Progenitor cell of endocrine pancreas (in vitro differentiated cells): ENCODE measurements at regions not wholly inside any gene's neighbourhood (a gene's known extent, or its start where the extent isn't known, plus 50 kb on each side); places are given as distances from the start of the nearest gene placed in this dataset.
A peak's percentile ranks its signal among the peaks of the same experiment; 100 is the strongest.

Source experiments
- DNase-seq: peaks from one replicate; pipeline ENCODE4 v3.0.0; 2021; ENCODE audit warnings: low spot score; ENCODE audit not compliant: unreplicated experiment
- H3K27ac Mint-ChIP-seq: 2 replicates; pipeline ENCODE4 v1.8.0; 2021; ENCODE audit warnings: mild to moderate bottlenecking, moderate library complexity, mixed read lengths
- H3K27me3 Mint-ChIP-seq: 2 replicates; pipeline ENCODE4 v1.8.0; 2021; ENCODE audit warnings: mixed read lengths
- H3K36me3 Mint-ChIP-seq: 2 replicates; pipeline ENCODE4 v1.8.0; 2022; ENCODE audit warnings: mixed read lengths; ENCODE audit not compliant: insufficient read depth
- H3K4me1 Mint-ChIP-seq: 2 replicates; pipeline ENCODE4 v1.8.0; 2021; ENCODE audit warnings: low read depth, mixed read lengths
- H3K4me3 Mint-ChIP-seq: 2 replicates; pipeline ENCODE4 v1.8.0; 2021; ENCODE audit warnings: low read depth, mild to moderate bottlenecking, moderate library complexity, mixed read lengths
- H3K9me3 Mint-ChIP-seq: 2 replicates; pipeline ENCODE4 v1.8.0; 2021; ENCODE audit warnings: low read depth, mixed read lengths
- TF ChIP-seq, protein P1 (sequence below): fragments of 200-600 bp; sonication (generic); IDR thresholded peaks from one replicate; pipeline ENCODE4 v1.5.0; 2021; ENCODE audit warnings: antibody characterized with exemption, mild to moderate bottlenecking; ENCODE audit not compliant: unreplicated experiment

- H3K9me3 Mint-ChIP-seq: peaks cover 3% of the 10 kb centered on the region
- H3K4me1 Mint-ChIP-seq: no peaks in the 10 kb centered on the region
- no peak overlapping the region for H3K4me3 Mint-ChIP-seq
- H3K36me3 Mint-ChIP-seq: no peaks in the 10 kb centered on the region
- peaks cover 3% of the 10 kb centered on the region for H3K27me3 Mint-ChIP-seq
- TF ChIP-seq, protein P1, sequence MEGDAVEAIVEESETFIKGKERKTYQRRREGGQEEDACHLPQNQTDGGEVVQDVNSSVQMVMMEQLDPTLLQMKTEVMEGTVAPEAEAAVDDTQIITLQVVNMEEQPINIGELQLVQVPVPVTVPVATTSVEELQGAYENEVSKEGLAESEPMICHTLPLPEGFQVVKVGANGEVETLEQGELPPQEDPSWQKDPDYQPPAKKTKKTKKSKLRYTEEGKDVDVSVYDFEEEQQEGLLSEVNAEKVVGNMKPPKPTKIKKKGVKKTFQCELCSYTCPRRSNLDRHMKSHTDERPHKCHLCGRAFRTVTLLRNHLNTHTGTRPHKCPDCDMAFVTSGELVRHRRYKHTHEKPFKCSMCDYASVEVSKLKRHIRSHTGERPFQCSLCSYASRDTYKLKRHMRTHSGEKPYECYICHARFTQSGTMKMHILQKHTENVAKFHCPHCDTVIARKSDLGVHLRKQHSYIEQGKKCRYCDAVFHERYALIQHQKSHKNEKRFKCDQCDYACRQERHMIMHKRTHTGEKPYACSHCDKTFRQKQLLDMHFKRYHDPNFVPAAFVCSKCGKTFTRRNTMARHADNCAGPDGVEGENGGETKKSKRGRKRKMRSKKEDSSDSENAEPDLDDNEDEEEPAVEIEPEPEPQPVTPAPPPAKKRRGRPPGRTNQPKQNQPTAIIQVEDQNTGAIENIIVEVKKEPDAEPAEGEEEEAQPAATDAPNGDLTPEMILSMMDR: no peak
- no peak overlapping the region for H3K27ac Mint-ChIP-seq
- DNase-seq: no peak
These were observed 202.9 kb downstream of the NXNL2 start for GRCh38 chr9:88737876-88738275.

GRCh38 chr9:88738709-88739108, 203.7 kb downstream of the NXNL2 start:
- H3K27me3 Mint-ChIP-seq: peaks cover 6% of the 10 kb centered on the region
- no peak for DNase-seq
- no peak overlapping the region for H3K27ac Mint-ChIP-seq
- H3K36me3 Mint-ChIP-seq: no peaks in the 10 kb centered on the region
- H3K9me3 Mint-ChIP-seq: peaks cover 3% of the 10 kb centered on the region
- TF ChIP-seq, protein P1: no peak
- no peak overlapping the region for H3K4me3 Mint-ChIP-seq
- no peaks in the 10 kb centered on the region for H3K4me1 Mint-ChIP-seq

DNA sequence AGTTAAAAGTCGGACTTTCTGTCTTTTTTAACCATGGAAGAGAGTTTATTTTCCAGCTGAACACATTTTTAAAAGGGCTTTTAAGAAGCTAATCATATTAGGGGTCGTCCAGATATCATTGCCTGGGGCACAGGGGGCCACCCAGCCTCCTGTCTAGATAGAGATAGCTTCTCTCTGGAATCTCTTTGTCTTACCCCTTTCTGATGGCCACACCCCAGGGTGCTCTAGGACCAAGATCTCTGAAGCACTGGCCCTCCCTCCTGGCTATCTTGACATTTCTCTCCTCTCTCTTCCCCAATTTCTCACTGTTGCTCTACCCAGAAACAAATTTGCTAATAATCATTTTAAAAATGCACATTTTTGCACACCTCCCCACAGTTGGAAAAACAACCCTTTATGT, 204.4 kb downstream of the NXNL2 start:
- no peaks in the 10 kb centered on the region for H3K4me1 Mint-ChIP-seq
- H3K9me3 Mint-ChIP-seq: peaks cover 3% of the 10 kb centered on the region
- TF ChIP-seq, protein P1: no peak
- no peak overlapping the region for H3K27ac Mint-ChIP-seq
- no peaks in the 10 kb centered on the region for H3K36me3 Mint-ChIP-seq
- H3K27me3 Mint-ChIP-seq: peaks cover 6% of the 10 kb centered on the region
- no peak overlapping the region for H3K4me3 Mint-ChIP-seq
- no peak for DNase-seq

GRCh38 chr9:88740844-88741243, 205.9 kb downstream of the NXNL2 start:
- Mint-ChIP-seq H3K27ac (no peak overlapping the region), H3K9me3 (peaks cover 3% of the 10 kb centered on the region), H3K36me3 (no peaks in the 10 kb centered on the region), H3K4me1 (no peaks in the 10 kb centered on the region), H3K4me3 (no peak overlapping the region), H3K27me3 (peaks cover 6% of the 10 kb centered on the region)
- TF ChIP-seq, protein P1: no peak
- no peak for DNase-seq

- DNase-seq: no peak
- no peak overlapping the region for H3K4me3 Mint-ChIP-seq
- H3K27me3 Mint-ChIP-seq: peaks cover 6% of the 10 kb centered on the region
- H3K27ac Mint-ChIP-seq: no peak overlapping the region
- H3K4me1 Mint-ChIP-seq: no peaks in the 10 kb centered on the region
- TF ChIP-seq, protein P1: peak; percentile 40
- no peaks in the 10 kb centered on the region for H3K36me3 Mint-ChIP-seq
- peaks cover 3% of the 10 kb centered on the region for H3K9me3 Mint-ChIP-seq
These were observed 206.4 kb downstream of the NXNL2 start for GRCh38 chr9:88741335-88741734.

GRCh38 chr9:88742483-88742882, 207.5 kb downstream of the NXNL2 start:
- Mint-ChIP-seq H3K27ac (no peak overlapping the region), H3K27me3 (peaks cover 6% of the 10 kb centered on the region), H3K9me3 (peaks cover 3% of the 10 kb centered on the region), H3K36me3 (no peaks in the 10 kb centered on the region), H3K4me3 (no peak overlapping the region), H3K4me1 (peaks cover 3% of the 10 kb centered on the region)
- TF ChIP-seq, protein P1: no peak
- no peak for DNase-seq
